NCI-H510A treated with DMSO at 0.1 percent for 48 hours (cell line): ENCODE measurements at regions not wholly inside any gene's neighbourhood (a gene's known extent, or its start where the extent isn't known, plus 50 kb on each side); places are given as distances from the start of the nearest gene placed in this dataset.

Experiments
- DNase-seq: peaks from one replicate; lab custom pipeline; 2025; lab: John Stamatoyannopoulos, UW

- DNase-seq, result no peak
Observed at GRCh38 chr5:166317425-166317824, 1974.0 kb upstream of the WWC1 start.

GRCh38 chr5:166320920-166321480 lies 1970.4 kb upstream of the WWC1 start:
- DNase-seq, result no peak

DNA sequence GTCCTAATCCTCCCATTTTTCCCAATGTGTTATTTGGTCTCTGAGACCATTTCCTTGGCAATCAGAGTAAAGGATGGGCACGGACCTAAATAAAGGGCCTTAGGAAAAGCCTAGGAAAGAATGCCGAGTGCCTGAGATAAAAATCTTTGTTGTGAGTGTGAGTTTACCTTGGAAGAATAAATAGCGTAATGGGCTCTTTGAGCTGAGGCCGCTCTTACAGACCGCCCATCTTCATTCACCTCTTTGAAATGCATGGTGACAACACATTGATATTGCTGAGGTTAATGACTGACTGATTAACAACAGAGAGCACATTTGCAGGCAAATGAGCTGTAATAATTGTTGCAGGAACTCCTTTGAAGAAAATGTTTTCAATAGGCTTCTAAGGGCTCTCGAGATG lies 1967.1 kb upstream of the WWC1 start:
- no peak for DNase-seq

GRCh38 chr5:166329149-166329800 lies 1962.2 kb upstream of the WWC1 start:
- no peak for DNase-seq

GRCh38 chr5:166330036-166330435 lies 1961.4 kb upstream of the WWC1 start:
- DNase-seq, result no peak

GRCh38 chr5:166331521-166331920 lies 1959.9 kb upstream of the WWC1 start:
- no peak for DNase-seq

DNA sequence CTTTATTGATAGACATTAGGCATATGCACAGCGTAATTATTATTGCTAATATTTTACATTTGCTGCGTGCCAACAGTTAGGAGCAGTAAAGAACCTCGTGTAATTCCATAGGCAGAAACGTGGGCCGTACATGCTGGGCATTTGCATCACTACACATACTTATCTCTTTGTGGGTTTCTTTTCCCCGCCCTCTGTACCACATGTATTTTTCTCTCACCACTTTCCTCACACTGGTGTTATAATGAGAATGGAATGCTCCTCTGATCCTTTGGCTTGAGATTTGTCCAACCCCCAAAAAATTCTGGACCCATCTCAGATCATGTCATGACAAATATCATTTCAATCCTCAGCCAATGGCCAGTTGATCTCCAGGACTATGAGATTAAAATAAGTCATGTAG lies 1952.6 kb upstream of the WWC1 start:
- no peak for DNase-seq

- DNase-seq, result no peak
Observed at GRCh38 chr5:166340039-166340438, 1951.4 kb upstream of the WWC1 start.

GRCh38 chr5:166341740-166342337 lies 1949.6 kb upstream of the WWC1 start:
- DNase-seq, result no peak

GRCh38 chr5:166342402-166342801 lies 1949.0 kb upstream of the WWC1 start:
- DNase-seq, result no peak

DNA sequence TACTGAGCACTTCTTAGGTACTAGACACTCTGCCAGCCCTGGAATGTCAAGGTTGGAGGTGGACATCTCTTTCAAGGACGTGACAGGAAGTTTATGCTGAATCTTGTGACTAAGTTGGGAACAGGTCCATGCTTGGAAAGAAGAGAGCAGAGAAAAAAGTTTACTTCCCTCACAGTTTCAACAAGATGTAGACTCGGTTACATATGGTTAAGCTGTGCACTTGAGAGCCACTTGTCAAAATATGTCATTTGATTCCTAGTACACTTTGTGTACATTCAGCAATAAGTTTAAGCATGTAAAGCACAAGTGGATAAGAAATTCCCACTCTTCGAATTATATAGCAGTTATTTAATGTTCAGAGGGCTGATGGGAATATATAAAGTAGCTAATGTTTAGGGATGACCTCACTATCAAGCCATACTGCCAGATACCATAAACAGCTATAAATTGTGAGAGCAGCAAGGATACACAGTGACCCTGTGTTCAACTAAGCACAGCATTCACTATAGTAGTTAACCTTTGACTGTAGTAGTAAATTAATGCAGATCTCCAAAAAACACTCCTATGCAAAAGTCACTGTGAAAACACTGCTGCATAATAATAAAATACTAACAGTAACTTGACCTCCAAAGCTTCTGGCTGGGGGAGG lies 1944.6 kb upstream of the WWC1 start:
- no peak for DNase-seq

DNA sequence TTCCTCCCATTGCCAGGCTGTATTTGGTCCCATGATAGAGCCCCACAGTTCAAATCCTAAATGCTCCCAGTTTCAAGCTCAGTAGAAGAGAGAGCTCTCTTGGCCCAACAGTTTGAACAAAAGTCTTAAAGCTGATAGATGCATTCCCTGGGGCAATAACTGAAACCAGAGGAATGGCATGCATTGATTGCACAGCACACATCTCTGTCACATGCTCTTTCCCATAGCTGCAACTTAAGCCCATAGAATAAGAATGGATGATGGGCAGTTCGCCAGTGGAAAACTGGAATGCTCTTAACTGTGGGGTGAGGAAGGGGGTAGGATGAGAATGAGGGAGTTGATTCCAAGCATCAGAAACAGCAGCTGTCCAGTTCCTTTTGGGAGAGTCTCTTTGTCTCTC lies 1942.4 kb upstream of the WWC1 start:
- no peak for DNase-seq

DNA sequence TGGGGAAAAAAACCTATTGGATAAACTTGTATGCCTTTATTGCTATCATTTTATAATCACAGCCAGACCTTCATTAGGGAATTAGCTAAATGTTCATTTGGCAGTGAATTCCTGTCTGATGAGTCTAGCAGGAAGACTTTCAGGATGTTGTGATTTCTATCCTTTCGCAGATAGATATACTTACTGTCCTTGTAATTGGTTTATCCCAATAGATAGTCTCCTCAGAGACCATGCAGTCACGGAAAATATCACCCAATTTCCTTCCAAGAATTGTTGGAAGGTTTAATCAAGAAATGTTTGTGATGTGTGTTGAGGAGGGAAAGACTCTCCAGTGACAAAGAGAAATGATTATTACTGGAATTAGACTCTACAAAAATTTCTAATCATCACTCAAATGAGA lies 1937.9 kb upstream of the WWC1 start:
- DNase-seq, result no peak

GRCh38 chr5:166354332-166354731 lies 1937.1 kb upstream of the WWC1 start:
- DNase-seq, result no peak

DNA sequence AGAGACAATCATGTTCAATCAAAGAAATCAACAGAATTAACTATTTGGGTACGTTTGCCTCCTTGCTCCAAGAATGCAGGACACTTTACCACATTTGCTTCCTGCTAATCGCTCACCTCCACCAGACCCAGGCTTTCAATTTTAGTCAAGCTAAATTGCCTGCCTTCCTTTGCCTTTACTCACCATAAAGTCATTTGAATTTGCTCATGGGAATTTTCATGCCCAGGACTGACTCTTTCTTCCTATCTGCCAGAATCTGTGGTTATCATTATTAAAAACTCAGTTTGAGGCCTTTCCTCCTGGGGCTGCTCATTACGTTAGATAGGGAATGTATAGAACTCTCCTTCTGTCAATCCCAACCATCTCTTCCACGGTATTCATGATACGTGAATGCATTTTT lies 1935.3 kb upstream of the WWC1 start:
- no peak for DNase-seq

DNA sequence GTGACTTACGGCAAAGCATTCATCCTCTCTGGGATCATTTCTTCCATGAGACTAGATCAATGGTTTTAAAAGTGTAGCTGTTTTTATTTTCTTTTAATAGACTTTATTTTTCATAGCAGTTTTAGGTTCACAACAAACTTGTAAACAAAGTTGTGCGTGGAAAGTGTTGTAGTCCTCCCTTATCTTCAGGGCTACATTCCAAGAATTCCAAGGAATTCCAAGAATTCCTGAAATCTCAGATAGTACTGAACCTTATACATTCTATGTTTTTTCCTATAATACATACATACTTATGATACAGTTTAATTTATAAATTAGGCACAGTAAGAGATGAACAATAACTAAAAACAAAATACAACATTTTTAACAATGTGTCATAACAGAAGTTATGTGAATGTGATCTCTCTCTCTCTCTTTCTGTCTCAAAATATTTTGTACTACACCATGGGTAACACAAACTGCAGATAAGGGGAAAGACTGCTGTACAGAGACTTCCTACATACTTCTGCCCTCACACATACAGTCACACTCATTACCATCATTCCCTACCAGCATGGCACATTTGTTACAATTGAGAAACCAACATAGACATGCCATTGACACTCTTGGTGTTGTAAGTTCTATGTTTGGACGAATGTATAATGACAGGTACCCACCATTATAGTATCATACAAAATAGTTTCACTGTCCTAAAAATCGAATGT lies 1933.2 kb upstream of the WWC1 start:
- DNase-seq, result no peak

DNA sequence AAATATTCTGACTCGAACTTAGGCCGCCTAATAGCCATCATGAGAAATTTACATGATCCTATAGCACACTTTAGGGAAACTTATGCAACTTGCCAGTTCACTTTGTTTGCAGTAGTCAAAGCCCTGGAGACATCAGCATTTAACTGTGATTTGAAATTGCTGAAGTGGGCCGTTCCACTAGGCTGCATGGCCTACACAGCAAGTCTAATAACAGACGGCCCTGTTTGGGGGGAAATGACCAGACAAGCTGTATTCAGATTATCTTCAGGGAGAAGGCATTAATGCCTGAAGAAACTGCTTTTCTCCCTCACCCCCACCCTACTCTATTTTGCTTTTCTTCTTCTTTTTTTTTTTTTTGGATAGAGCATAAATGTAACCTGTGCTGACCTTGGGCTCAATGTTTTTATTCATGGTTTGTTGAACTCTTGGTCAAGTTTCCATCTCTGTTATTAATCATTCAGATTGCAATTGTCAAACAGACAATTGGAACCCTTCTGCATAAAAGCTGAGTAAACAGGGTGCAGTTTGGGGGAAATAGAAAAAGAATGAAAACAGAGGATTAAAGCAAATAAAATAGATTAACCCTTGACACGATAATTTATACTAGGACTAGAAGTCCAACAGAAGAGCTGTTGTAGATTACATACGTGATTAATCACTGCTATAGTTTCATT lies 1928.2 kb upstream of the WWC1 start:
- DNase-seq, result no peak

GRCh38 chr5:166365164-166365563 lies 1926.3 kb upstream of the WWC1 start:
- no peak for DNase-seq

DNA sequence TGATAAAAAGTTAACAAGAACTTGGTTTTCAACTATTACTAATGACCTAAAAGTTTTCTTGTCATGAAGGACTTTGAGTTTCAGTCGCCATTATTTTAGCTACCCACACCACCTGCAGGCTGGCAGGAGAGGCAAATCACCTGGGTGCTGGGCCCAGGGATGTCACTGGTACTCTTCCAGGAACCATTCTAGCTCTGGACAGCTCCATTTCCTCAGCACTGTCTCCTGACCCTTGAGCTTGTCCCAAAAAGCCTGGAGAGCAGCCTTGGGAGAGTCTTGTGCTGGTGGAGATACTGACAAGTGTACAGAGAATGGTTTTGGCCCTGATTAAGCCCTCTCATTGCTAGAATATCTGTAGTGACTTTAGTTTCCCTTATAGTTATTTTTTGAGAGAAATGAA lies 1924.1 kb upstream of the WWC1 start:
- DNase-seq, result no peak

DNA sequence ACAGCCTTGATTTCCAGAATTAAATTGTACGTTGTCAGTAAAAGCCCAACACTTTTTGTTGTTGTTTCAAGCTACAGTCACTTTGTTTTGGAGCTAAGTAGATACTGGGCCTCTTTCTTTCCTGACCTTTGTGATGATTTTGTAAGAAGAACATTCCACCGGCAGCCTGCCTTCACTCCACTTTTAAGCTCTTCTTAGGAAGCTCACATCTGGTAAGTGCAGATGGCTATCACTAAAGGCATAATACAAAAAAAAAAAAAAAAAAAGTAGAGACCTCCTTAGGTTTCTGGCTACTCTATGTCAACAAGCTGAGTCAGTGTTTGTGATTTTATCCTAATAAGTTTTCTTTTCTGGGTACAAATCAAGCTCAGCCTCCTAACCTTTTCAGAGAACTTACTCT lies 1922.1 kb upstream of the WWC1 start:
- DNase-seq, result no peak

GRCh38 chr5:166369807-166370206 lies 1921.6 kb upstream of the WWC1 start:
- no peak for DNase-seq
